Progenitor cell of endocrine pancreas (in vitro differentiated cells): ENCODE measurements at regions not wholly inside any gene's neighbourhood (a gene's known extent, or its start where the extent isn't known, plus 50 kb on each side); places are given as distances from the start of the nearest gene placed in this dataset.

ENCODE experiments used
- DNase-seq: peaks from one replicate; pipeline ENCODE4 v3.0.0; 2021; ENCODE audit warnings: low spot score; ENCODE audit not compliant: unreplicated experiment
- H3K27ac Mint-ChIP-seq: 2 replicates; pipeline ENCODE4 v1.8.0; 2021; ENCODE audit warnings: mild to moderate bottlenecking, moderate library complexity, mixed read lengths
- H3K27me3 Mint-ChIP-seq: 2 replicates; pipeline ENCODE4 v1.8.0; 2021; ENCODE audit warnings: mixed read lengths
- H3K36me3 Mint-ChIP-seq: 2 replicates; pipeline ENCODE4 v1.8.0; 2022; ENCODE audit warnings: mixed read lengths; ENCODE audit not compliant: insufficient read depth
- H3K4me1 Mint-ChIP-seq: 2 replicates; pipeline ENCODE4 v1.8.0; 2021; ENCODE audit warnings: low read depth, mixed read lengths
- H3K4me3 Mint-ChIP-seq: 2 replicates; pipeline ENCODE4 v1.8.0; 2021; ENCODE audit warnings: low read depth, mild to moderate bottlenecking, moderate library complexity, mixed read lengths
- H3K9me3 Mint-ChIP-seq: 2 replicates; pipeline ENCODE4 v1.8.0; 2021; ENCODE audit warnings: low read depth, mixed read lengths
- CTCF ChIP-seq: fragments of 200-600 bp; sonication (generic); IDR thresholded peaks from one replicate; pipeline ENCODE4 v1.5.0; 2021; ENCODE audit warnings: antibody characterized with exemption, mild to moderate bottlenecking; ENCODE audit not compliant: unreplicated experiment

- peaks cover 3% of the 10 kb centered on the region for H3K36me3 Mint-ChIP-seq
- no peak for TF ChIP-seq CTCF
- H3K4me1 Mint-ChIP-seq, result no peaks in the 10 kb centered on the region
- no peak overlapping the region for H3K4me3 Mint-ChIP-seq
- peaks cover 34% of the 10 kb centered on the region for H3K9me3 Mint-ChIP-seq
- H3K27ac Mint-ChIP-seq, result no peak overlapping the region
- H3K27me3 Mint-ChIP-seq, result no peaks in the 10 kb centered on the region
- no peak for DNase-seq
Observed at GRCh38 chr17:54745239-54745638, 155.4 kb upstream of the TOM1L1 start.

- Mint-ChIP-seq H3K27me3 (no peaks in the 10 kb centered on the region), H3K4me1 (no peaks in the 10 kb centered on the region), H3K4me3 (no peak overlapping the region), H3K27ac (no peak overlapping the region), H3K9me3 (peaks cover 34% of the 10 kb centered on the region), H3K36me3 (peaks cover 3% of the 10 kb centered on the region)
- DNase-seq, result no peak
- no peak for TF ChIP-seq CTCF
Observed at GRCh38 chr17:54745862-54746261, 154.8 kb upstream of the TOM1L1 start.

GRCh38 chr17:54749157-54749556, 151.5 kb upstream of the TOM1L1 start:
- H3K4me3 Mint-ChIP-seq, result no peak overlapping the region
- H3K27me3 Mint-ChIP-seq, result no peaks in the 10 kb centered on the region
- H3K27ac Mint-ChIP-seq, result no peak overlapping the region
- DNase-seq, result no peak
- peaks cover 28% of the 10 kb centered on the region for H3K9me3 Mint-ChIP-seq
- H3K36me3 Mint-ChIP-seq, result peaks cover 3% of the 10 kb centered on the region
- no peaks in the 10 kb centered on the region for H3K4me1 Mint-ChIP-seq
- no peak for TF ChIP-seq CTCF

GRCh38 chr17:54754560-54754959, 146.1 kb upstream of the TOM1L1 start:
- no peaks in the 10 kb centered on the region for H3K4me1 Mint-ChIP-seq
- no peaks in the 10 kb centered on the region for H3K27me3 Mint-ChIP-seq
- H3K27ac Mint-ChIP-seq, result no peak overlapping the region
- H3K9me3 Mint-ChIP-seq, result no peaks in the 10 kb centered on the region
- no peaks in the 10 kb centered on the region for H3K36me3 Mint-ChIP-seq
- no peak overlapping the region for H3K4me3 Mint-ChIP-seq
- DNase-seq, result no peak
- peak; percentile 28 for TF ChIP-seq CTCF

- Mint-ChIP-seq H3K9me3 (peaks cover 5% of the 10 kb centered on the region), H3K27me3 (no peaks in the 10 kb centered on the region), H3K36me3 (no peaks in the 10 kb centered on the region), H3K27ac (no peak overlapping the region), H3K4me3 (no peak overlapping the region), H3K4me1 (no peaks in the 10 kb centered on the region)
- no peak for DNase-seq
- no peak for TF ChIP-seq CTCF
Observed at GRCh38 chr17:54760836-54761235, 139.8 kb upstream of the TOM1L1 start.
